Loucy (cell line): ENCODE measurements at regions not wholly inside any gene's neighbourhood (a gene's known extent, or its start where the extent isn't known, plus 50 kb on each side); places are given as distances from the start of the nearest gene placed in this dataset.

Experiments used
- H2AFZ ChIP-seq: fragments of 200-600 bp; sonication (generic); 2 replicates; pipeline ENCODE4 v1.6.0; 2016; ENCODE audit warnings: antibody characterized with exemption, mild to moderate bottlenecking, low read length, moderate library complexity
- H3F3A ChIP-seq: fragments of 200-600 bp; 2 replicates; pipeline ENCODE4 v1.6.0; 2016; ENCODE audit warnings: antibody characterized with exemption, low read depth, mild to moderate bottlenecking
- H3K27me3 ChIP-seq: fragments of 200-600 bp; sonication (generic); 2 replicates; pipeline ENCODE4 v1.6.1; 2014; ENCODE audit warnings: low read length, mild to moderate bottlenecking; ENCODE audit not compliant: insufficient read depth, poor library complexity, severe bottlenecking
- H3K36me3 ChIP-seq: fragments of 200-600 bp; sonication (generic); 2 replicates; pipeline ENCODE4 v1.6.1; 2016; ENCODE audit warnings: low read length; ENCODE audit not compliant: insufficient read depth
- H3K4me1 ChIP-seq: fragments of 200-600 bp; sonication (generic); 2 replicates; pipeline ENCODE4 v1.5.1; 2014; ENCODE audit warnings: low read length, mild to moderate bottlenecking; ENCODE audit not compliant: insufficient read depth, poor library complexity, severe bottlenecking
- H3K4me2 ChIP-seq: fragments of 200-600 bp; sonication (generic); 2 replicates; pipeline ENCODE4 v1.6.0; 2014; ENCODE audit warnings: antibody characterized with exemption, low read length, low read depth, mild to moderate bottlenecking; ENCODE audit not compliant: poor library complexity, severe bottlenecking
- H3K4me3 ChIP-seq: fragments of 200-600 bp; sonication (generic); 2 replicates; pipeline ENCODE4 v1.5.1; 2014; ENCODE audit warnings: low read length, mild to moderate bottlenecking, mixed read lengths; ENCODE audit not compliant: poor library complexity, severe bottlenecking
- H3K79me2 ChIP-seq: fragments of 200-600 bp; sonication (generic); 2 replicates; pipeline ENCODE4 v1.6.1; 2014; ENCODE audit warnings: low read length; ENCODE audit not compliant: insufficient read depth
- H3K9ac ChIP-seq: fragments of 200-600 bp; sonication (generic); 2 replicates; pipeline ENCODE4 v1.6.0; 2014; ENCODE audit warnings: mild to moderate bottlenecking, low read depth, low read length, moderate library complexity; ENCODE audit not compliant: poor library complexity, severe bottlenecking
- H3K9me2 ChIP-seq: fragments of 200-600 bp; sonication (generic); replicated peaks from 2 replicates; pipeline ENCODE4 v1.6.1; 2016; ENCODE audit warnings: low read depth, low read length, mixed read lengths
- H3K9me3 ChIP-seq: fragments of 200-600 bp; sonication (generic); 2 replicates; pipeline ENCODE4 v1.6.1; 2014; ENCODE audit warnings: mild to moderate bottlenecking, antibody characterized with exemption, low read length, low read depth; ENCODE audit not compliant: insufficient read depth
- H4K20me1 ChIP-seq: fragments of 200-600 bp; sonication (generic); 2 replicates; pipeline ENCODE4 v1.6.0; 2014; ENCODE audit warnings: antibody characterized with exemption, low read length, mild to moderate bottlenecking; ENCODE audit not compliant: insufficient read depth, poor library complexity, severe bottlenecking
- EZH2phosphoT487 ChIP-seq: fragments of 200-600 bp; IDR thresholded peaks from 2 replicates; pipeline ENCODE4 v1.6.1; 2018; ENCODE audit warnings: antibody characterized with exemption, mild to moderate bottlenecking, moderate library complexity, borderline replicate concordance
- TF ChIP-seq, protein P1 (sequence below): fragments of 200-600 bp; sonication (generic); conservative IDR thresholded peaks from 2 replicates; pipeline ENCODE4 v1.5.1; 2014; ENCODE audit warnings: mild to moderate bottlenecking, antibody characterized with exemption, low read length

DNA sequence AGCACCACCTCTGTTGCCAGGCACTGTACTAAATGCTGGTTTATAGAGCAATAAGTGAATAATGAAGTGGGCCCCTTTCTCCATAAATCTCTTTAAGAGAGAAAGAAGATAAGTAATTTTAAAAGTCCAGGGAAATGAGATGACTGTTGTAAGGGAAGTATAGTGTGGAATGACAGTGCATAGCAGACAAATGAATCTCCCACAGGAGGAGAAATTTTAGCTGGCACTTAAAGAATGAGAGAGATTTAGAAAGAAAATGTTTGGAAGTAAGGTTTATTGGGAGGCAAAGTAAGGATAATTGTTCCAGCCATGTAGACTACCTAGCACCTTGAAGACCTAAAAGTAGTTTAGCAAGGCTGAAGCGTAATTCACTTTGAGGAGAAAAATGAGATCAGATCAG, 1081.1 kb upstream of the PABPC4L start:
- no peaks in the 10 kb centered on the region for H3F3A ChIP-seq
- no peaks in the 10 kb centered on the region for H3K27me3 ChIP-seq
- no peaks in the 10 kb centered on the region for H3K9me3 ChIP-seq
- H3K4me2 ChIP-seq = no peak overlapping the region
- no peaks in the 10 kb centered on the region for H3K4me1 ChIP-seq
- no peak overlapping the region for H3K4me3 ChIP-seq
- no peak overlapping the region for H2AFZ ChIP-seq
- H3K79me2 ChIP-seq = no peaks in the 10 kb centered on the region
- no peaks in the 10 kb centered on the region for H4K20me1 ChIP-seq
- no peaks in the 10 kb centered on the region for H3K9me2 ChIP-seq
- H3K9ac ChIP-seq = no peak overlapping the region
- no peak for TF ChIP-seq EZH2phosphoT487
- TF ChIP-seq, protein P1, sequence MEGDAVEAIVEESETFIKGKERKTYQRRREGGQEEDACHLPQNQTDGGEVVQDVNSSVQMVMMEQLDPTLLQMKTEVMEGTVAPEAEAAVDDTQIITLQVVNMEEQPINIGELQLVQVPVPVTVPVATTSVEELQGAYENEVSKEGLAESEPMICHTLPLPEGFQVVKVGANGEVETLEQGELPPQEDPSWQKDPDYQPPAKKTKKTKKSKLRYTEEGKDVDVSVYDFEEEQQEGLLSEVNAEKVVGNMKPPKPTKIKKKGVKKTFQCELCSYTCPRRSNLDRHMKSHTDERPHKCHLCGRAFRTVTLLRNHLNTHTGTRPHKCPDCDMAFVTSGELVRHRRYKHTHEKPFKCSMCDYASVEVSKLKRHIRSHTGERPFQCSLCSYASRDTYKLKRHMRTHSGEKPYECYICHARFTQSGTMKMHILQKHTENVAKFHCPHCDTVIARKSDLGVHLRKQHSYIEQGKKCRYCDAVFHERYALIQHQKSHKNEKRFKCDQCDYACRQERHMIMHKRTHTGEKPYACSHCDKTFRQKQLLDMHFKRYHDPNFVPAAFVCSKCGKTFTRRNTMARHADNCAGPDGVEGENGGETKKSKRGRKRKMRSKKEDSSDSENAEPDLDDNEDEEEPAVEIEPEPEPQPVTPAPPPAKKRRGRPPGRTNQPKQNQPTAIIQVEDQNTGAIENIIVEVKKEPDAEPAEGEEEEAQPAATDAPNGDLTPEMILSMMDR = no peak
- H3K36me3 ChIP-seq = no peaks in the 10 kb centered on the region

DNA sequence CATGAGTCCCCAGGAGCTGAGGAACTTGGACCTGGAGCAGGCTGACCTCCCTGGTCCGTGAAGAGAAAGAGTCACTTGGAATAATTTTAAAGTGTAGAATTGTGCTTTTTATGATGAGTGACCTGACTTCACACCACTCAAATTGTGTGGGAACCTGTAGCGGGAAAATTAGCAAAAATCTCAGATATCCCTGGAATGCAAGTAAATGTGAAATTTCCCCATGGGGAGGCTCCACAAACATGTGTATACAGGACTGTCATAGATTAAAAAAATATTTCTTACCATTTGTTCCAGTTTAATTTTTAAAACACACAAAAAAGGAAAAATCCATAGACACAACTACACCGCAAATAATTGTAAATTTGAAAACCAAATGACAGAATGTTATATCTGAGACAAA, 1079.6 kb upstream of the PABPC4L start:
- no peaks in the 10 kb centered on the region for H3K36me3 ChIP-seq
- H3K4me1 ChIP-seq = no peaks in the 10 kb centered on the region
- no peak overlapping the region for H3K9ac ChIP-seq
- no peaks in the 10 kb centered on the region for H3F3A ChIP-seq
- H3K27me3 ChIP-seq = no peaks in the 10 kb centered on the region
- TF ChIP-seq EZH2phosphoT487 = no peak
- TF ChIP-seq, protein P1 = no peak
- no peaks in the 10 kb centered on the region for H3K79me2 ChIP-seq
- no peaks in the 10 kb centered on the region for H3K9me2 ChIP-seq
- H2AFZ ChIP-seq = no peak overlapping the region
- H4K20me1 ChIP-seq = no peaks in the 10 kb centered on the region
- H3K4me3 ChIP-seq = no peak overlapping the region
- H3K9me3 ChIP-seq = no peaks in the 10 kb centered on the region
- no peak overlapping the region for H3K4me2 ChIP-seq

DNA sequence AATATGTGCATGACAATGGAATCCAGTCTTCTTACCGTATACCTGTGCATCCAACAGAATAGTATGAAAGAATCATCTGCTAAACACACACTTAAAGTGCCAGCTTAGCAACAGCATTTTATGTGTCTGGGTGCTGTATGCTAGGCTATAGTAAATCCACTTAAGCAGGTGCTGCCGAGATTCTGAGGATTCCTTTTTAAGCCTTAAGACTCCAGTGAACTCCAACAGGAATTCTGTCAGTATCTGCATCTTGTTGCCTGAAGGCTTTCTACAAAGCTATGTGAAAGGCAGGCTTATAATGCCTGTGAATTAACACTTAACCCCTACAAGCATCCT, 1076.4 kb upstream of the PABPC4L start:
- no peak overlapping the region for H3K9ac ChIP-seq
- no peak overlapping the region for H3K4me2 ChIP-seq
- no peak overlapping the region for H2AFZ ChIP-seq
- H3F3A ChIP-seq = no peaks in the 10 kb centered on the region
- no peaks in the 10 kb centered on the region for H3K9me3 ChIP-seq
- no peaks in the 10 kb centered on the region for H3K4me1 ChIP-seq
- no peaks in the 10 kb centered on the region for H3K9me2 ChIP-seq
- no peaks in the 10 kb centered on the region for H3K27me3 ChIP-seq
- TF ChIP-seq, protein P1 = no peak
- TF ChIP-seq EZH2phosphoT487 = no peak
- no peaks in the 10 kb centered on the region for H3K36me3 ChIP-seq
- no peak overlapping the region for H3K4me3 ChIP-seq
- H4K20me1 ChIP-seq = no peaks in the 10 kb centered on the region
- no peaks in the 10 kb centered on the region for H3K79me2 ChIP-seq
